NT2/D1 (cell line): ENCODE measurements at regions not wholly inside any gene's neighbourhood (a gene's known extent, or its start where the extent isn't known, plus 50 kb on each side); places are given as distances from the start of the nearest gene placed in this dataset.

Experiments
- YY1 ChIP-seq: IDR thresholded peaks from 2 replicates; pipeline ENCODE4 v1.6.1; 2011; ENCODE audit not compliant: insufficient read length, insufficient read depth
- ZNF274 ChIP-seq: IDR thresholded peaks from 2 replicates; pipeline ENCODE4 v1.6.1; 2011; ENCODE audit warnings: mild to moderate bottlenecking, low read depth, low read length

- TF ChIP-seq YY1: no peak
- TF ChIP-seq ZNF274: no peak
Measured at GRCh38 chr20:26276554-26277210, 580.0 kb upstream of the ZNF337 start.
